ENCODE measurements at regions not wholly inside any gene's neighbourhood (a gene's known extent, or its start where the extent isn't known, plus 50 kb on each side); places are given as distances from the start of the nearest gene placed in this dataset.

DNA sequence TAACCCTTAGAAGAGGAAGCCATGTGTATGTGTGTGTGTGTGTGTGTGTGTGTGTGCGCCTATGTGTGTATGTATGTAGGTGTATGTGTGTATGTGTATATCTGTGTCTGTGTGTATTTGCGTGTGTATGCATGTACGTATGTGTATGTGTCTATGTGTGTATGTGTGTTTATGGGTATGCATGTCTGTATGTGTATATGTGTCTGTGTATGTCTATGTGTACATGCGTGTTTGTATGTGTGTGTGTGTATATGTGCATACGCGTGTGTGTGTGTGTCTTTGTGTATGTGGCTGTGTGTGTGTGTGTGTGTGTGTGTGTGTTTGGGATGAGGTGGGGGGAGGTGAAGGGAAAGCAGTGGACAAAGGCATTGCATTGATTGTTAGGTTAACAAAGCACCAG is 380.2 kb downstream of the HRH4 start:
- TF ChIP-seq EZH2phosphoT487 (IDR thresholded peaks at IDR 0.05; ENCODE audit: borderline replicate concordance) (no peak), CTCF (conservative IDR thresholded peaks at IDR 0.05; ENCODE audit: low read length) (no peak)

All from Loucy (cell line).